AG04450 (cell line): ENCODE measurements at regions not wholly inside any gene's neighbourhood (a gene's known extent, or its start where the extent isn't known, plus 50 kb on each side); places are given as distances from the start of the nearest gene placed in this dataset.

Experiments
- CTCF ChIA-PET: fragments of 300-600, 350-600 bp; formaldehyde crosslinking; extraction: SDS; loops from one replicate; lab custom pipeline; 2022; ENCODE audit warnings: antibody characterized with exemption, inconsistent platforms; lab: Charles Lee
- POLR2A ChIA-PET: fragments of 350-600 bp; formaldehyde crosslinking; extraction: SDS; loops from one replicate; lab custom pipeline; 2021; ENCODE audit warnings: antibody characterized with exemption, inconsistent platforms; lab: Yijun Ruan, JAX
- DNase-seq: peaks from one replicate; pipeline ENCODE4 v3.0.0-alpha.2; 2011; ENCODE audit warnings: low read depth, low spot score
- H3K27ac ChIP-seq: one replicate; pipeline ENCODE4 v1.5.1; 2012; ENCODE audit warnings: low read depth, low read length, control low read depth
- H3K27me3 ChIP-seq: one replicate; pipeline ENCODE4 v1.6.0; 2012; ENCODE audit warnings: low read length; ENCODE audit not compliant: control insufficient read depth, insufficient read depth
- H3K4me3 ChIP-seq: 2 replicates; pipeline ENCODE4 v1.5.1; 2011; ENCODE audit warnings: mild to moderate bottlenecking, low read depth, low read length, control low read depth
- H3K9me3 ChIP-seq: 2 replicates; pipeline ENCODE4 v1.5.1; 2012; ENCODE audit warnings: low read length; ENCODE audit not compliant: control insufficient read depth, insufficient read depth
- CTCF ChIP-seq: IDR thresholded peaks from 2 replicates; pipeline ENCODE4 v1.5.1; 2011; ENCODE audit warnings: low read depth, low read length, control low read depth, inconsistent platforms

- POLR2A ChIA-PET, result no interaction called here
These were observed 68.7 kb upstream of the TAB2 start for GRCh38 chr6:149248693-149249369.

GRCh38 chr6:149249370-149250357, 67.8 kb upstream of the TAB2 start:
- no peak for DNase-seq
- no peak for TF ChIP-seq CTCF
- POLR2A ChIA-PET, result no interaction called here
- CTCF ChIA-PET, result interaction anchor here (0.7 kb wide), 1 partner anchor 267 kb away, joined by 3 read pairs; no protein-coding TSS in a partner anchor
- H3K9me3 ChIP-seq, result no peaks in the 10 kb centered on the region
- H3K27me3 ChIP-seq, result no peaks in the 10 kb centered on the region
- H3K4me3 ChIP-seq, result no peak overlapping the region
- H3K27ac ChIP-seq, result no peak overlapping the region

More at GRCh38 chr6:149248693-149249369, 68.7 kb upstream of the TAB2 start:
- DNase-seq, result no peak
- no peak overlapping the region for H3K27ac ChIP-seq
- H3K27me3 ChIP-seq, result no peaks in the 10 kb centered on the region
- no peak for TF ChIP-seq CTCF
- H3K4me3 ChIP-seq, result no peak overlapping the region
- CTCF ChIA-PET, result no interaction called here
- no peaks in the 10 kb centered on the region for H3K9me3 ChIP-seq

- Histone ChIP-seq H3K27ac (no peak overlapping the region), H3K4me3 (no peak overlapping the region), H3K27me3 (no peaks in the 10 kb centered on the region), H3K9me3 (no peaks in the 10 kb centered on the region)
- ChIA-PET CTCF (no interaction called here), POLR2A (no interaction called here)
- DNase-seq, result no peak
- no peak for TF ChIP-seq CTCF
These were observed 66.6 kb upstream of the TAB2 start for GRCh38 chr6:149250951-149251350.

DNA sequence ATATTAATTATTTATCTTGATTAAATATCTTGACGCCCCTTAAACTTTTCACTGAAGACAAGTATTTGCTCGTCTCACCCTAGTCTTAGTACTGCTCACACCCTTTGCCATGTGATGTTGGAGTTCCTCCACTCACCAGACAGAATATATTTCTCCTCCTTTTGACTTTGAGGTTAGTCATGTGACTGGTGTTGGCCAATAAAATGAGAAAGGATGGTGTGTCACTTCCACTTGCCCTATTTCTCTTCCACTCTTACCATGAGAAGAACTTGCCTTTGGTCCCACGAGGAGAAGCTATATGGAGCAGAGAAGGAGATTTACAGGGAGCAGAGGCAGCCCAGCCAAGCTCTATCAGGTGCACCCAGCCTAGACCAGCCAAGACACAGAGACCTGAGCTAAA, 64.9 kb upstream of the TAB2 start:
- Histone ChIP-seq H3K27me3 (peaks cover 2% of the 10 kb centered on the region), H3K4me3 (no peak overlapping the region), H3K9me3 (no peaks in the 10 kb centered on the region), H3K27ac (no peak overlapping the region)
- TF ChIP-seq CTCF, result no peak
- DNase-seq, result no peak
- CTCF ChIA-PET, result no interaction called here
- POLR2A ChIA-PET, result no interaction called here

GRCh38 chr6:149254253-149254652, 63.3 kb upstream of the TAB2 start:
- no peak for DNase-seq
- no peak for TF ChIP-seq CTCF
- ChIA-PET POLR2A (no interaction called here), CTCF (no interaction called here)
- no peaks in the 10 kb centered on the region for H3K9me3 ChIP-seq
- no peak overlapping the region for H3K27ac ChIP-seq
- no peak overlapping the region for H3K4me3 ChIP-seq
- peaks cover 2% of the 10 kb centered on the region for H3K27me3 ChIP-seq
